Endodermal cell (in vitro differentiated cells): ENCODE measurements at regions not wholly inside any gene's neighbourhood (a gene's known extent, or its start where the extent isn't known, plus 50 kb on each side); places are given as distances from the start of the nearest gene placed in this dataset.
"Not testable (repeated sequence)": the region's sequence is repeated elsewhere in the genome, so short reads cannot be mapped to it uniquely, and the experiment has no call there.

Source experiments
- DNase-seq: peaks from one replicate; pipeline ENCODE4 v3.0.0-alpha.2; 2017
- H3K27ac ChIP-seq: 2 replicates; pipeline ENCODE4 v1.5.1; 2013; ENCODE audit warnings: mild to moderate bottlenecking, low read depth, low read length, moderate library complexity
- H3K27me3 ChIP-seq: 2 replicates; pipeline ENCODE4 v1.6.1; 2013; ENCODE audit warnings: mild to moderate bottlenecking, low read length, moderate library complexity; ENCODE audit not compliant: insufficient read depth, control insufficient read depth, poor library complexity, severe bottlenecking
- H3K36me3 ChIP-seq: 2 replicates; pipeline ENCODE4 v1.7.0; 2013; ENCODE audit warnings: mild to moderate bottlenecking, low read length, moderate library complexity; ENCODE audit not compliant: control insufficient read depth, insufficient read depth
- H3K4me1 ChIP-seq: one replicate; pipeline ENCODE4 v1.7.0; 2013; ENCODE audit warnings: low read length; ENCODE audit not compliant: control insufficient read depth, insufficient read depth
- H3K4me3 ChIP-seq: 2 replicates; pipeline ENCODE4 v1.5.1; 2013; ENCODE audit warnings: mild to moderate bottlenecking, low read length, moderate library complexity
- H3K9ac ChIP-seq: 2 replicates; pipeline ENCODE4 v1.6.1; 2013; ENCODE audit warnings: mild to moderate bottlenecking, low read length, moderate library complexity; ENCODE audit not compliant: poor library complexity, severe bottlenecking; ENCODE audit errors: extremely low read depth
- H3K9me3 ChIP-seq: 2 replicates; pipeline ENCODE4 v1.6.1; 2013; ENCODE audit warnings: mild to moderate bottlenecking, low read length, moderate library complexity; ENCODE audit not compliant: control insufficient read depth
- H3K27ac Mint-ChIP-seq: 2 replicates; pipeline ENCODE4 v1.8.0; 2020; ENCODE audit warnings: mixed read lengths
- H3K27me3 Mint-ChIP-seq: 2 replicates; pipeline ENCODE4 v1.8.0; 2021; ENCODE audit warnings: mild to moderate bottlenecking, mixed read lengths; ENCODE audit not compliant: insufficient read depth
- H3K36me3 Mint-ChIP-seq: 2 replicates; pipeline ENCODE4 v1.8.0; 2020; ENCODE audit warnings: low read depth, mixed read lengths
- H3K4me1 Mint-ChIP-seq: 2 replicates; pipeline ENCODE4 v1.8.0; 2020; ENCODE audit warnings: mixed read lengths
- H3K4me3 Mint-ChIP-seq: 2 replicates; pipeline ENCODE4 v1.8.0; 2020; ENCODE audit warnings: mild to moderate bottlenecking, moderate library complexity, mixed read lengths
- H3K9me3 Mint-ChIP-seq: 2 replicates; pipeline ENCODE4 v1.8.0; 2020; ENCODE audit warnings: mild to moderate bottlenecking, mixed read lengths
- WGBS, 2 experiments: methylation state at CpG; one replicate each; pipeline versions ENCODE4 v1.1.5 to v1.1.7; 2013; ENCODE audit warnings: missing lambda C conversion rate in 2 of 2, mixed read lengths in 1 of 2; ENCODE audit not compliant: insufficient coverage in 1 of 2, insufficient read length in 1 of 2; 5-methylcytosine and 5-hydroxymethylcytosine counted together
- TF ChIP-seq, protein P1 (sequence below): fragments of 200-600 bp; sonication (generic); conservative IDR thresholded peaks from 2 replicates; pipeline ENCODE4 v1.5.0; 2021; ENCODE audit warnings: antibody characterized with exemption, mild to moderate bottlenecking

DNA sequence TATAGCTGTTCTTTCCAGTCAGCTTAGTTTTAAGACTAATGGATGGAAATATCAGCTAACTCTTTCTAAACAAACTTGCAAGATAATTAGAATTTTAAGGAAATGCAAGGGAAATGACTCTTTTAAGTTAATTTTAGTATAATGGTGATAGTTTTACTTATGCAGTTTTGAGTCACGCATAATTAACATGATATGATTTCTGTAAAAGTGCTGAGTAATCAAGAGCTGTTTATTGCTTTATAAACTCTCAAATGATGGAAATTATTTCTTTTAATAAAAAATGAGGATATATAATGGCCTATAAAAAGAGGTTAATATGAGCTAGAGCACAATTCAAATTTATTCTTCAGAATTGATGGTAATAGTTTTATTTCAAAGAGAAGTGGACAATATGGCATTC is 385.9 kb downstream of the GLUD2 start:
- no peak overlapping the region for H3K4me3 Mint-ChIP-seq
- H3K9me3 ChIP-seq, result no peaks in the 10 kb centered on the region
- no peaks in the 10 kb centered on the region for H3K27me3 Mint-ChIP-seq
- H3K36me3 Mint-ChIP-seq, result peaks cover 5% of the 10 kb centered on the region
- H3K27ac ChIP-seq, result no peak overlapping the region
- peaks cover 69% of the 10 kb centered on the region for H3K9me3 Mint-ChIP-seq
- H3K27ac Mint-ChIP-seq, result no peak overlapping the region
- no peak overlapping the region for H3K9ac ChIP-seq
- no peaks in the 10 kb centered on the region for H3K4me1 Mint-ChIP-seq
- no peaks in the 10 kb centered on the region for H3K27me3 ChIP-seq
- no peaks in the 10 kb centered on the region for H3K36me3 ChIP-seq
- TF ChIP-seq, protein P1, sequence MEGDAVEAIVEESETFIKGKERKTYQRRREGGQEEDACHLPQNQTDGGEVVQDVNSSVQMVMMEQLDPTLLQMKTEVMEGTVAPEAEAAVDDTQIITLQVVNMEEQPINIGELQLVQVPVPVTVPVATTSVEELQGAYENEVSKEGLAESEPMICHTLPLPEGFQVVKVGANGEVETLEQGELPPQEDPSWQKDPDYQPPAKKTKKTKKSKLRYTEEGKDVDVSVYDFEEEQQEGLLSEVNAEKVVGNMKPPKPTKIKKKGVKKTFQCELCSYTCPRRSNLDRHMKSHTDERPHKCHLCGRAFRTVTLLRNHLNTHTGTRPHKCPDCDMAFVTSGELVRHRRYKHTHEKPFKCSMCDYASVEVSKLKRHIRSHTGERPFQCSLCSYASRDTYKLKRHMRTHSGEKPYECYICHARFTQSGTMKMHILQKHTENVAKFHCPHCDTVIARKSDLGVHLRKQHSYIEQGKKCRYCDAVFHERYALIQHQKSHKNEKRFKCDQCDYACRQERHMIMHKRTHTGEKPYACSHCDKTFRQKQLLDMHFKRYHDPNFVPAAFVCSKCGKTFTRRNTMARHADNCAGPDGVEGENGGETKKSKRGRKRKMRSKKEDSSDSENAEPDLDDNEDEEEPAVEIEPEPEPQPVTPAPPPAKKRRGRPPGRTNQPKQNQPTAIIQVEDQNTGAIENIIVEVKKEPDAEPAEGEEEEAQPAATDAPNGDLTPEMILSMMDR, result no peak
- DNase-seq, result no peak
- no CpG with 5 or more reads among the region's 1 CpG for WGBS, 2 experiments
- H3K4me1 ChIP-seq, result no peaks in the 10 kb centered on the region
- no peak overlapping the region for H3K4me3 ChIP-seq

DNA sequence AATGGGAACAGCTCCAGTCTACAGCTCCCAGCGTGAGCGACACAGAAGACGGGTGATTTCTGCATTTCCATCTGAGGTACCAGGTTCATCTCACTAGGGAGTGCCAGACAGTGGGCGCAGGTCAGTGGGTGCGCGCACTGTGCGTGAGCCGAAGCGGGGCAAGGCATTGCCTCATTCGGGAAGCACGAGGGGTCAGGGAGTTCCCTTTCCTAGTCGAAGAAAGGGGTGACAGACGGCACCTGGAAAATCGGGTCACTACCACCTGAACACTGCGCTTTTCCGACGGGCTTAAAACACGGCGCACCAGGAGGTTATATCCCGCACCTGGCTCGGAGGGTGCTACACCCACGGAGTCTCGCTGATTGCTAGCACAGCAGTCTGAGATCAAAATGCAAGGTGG is 390.3 kb downstream of the GLUD2 start:
- not testable (repeated sequence) for H3K4me1 Mint-ChIP-seq, H3K27me3 ChIP-seq, H3K9ac ChIP-seq, H3K27me3 Mint-ChIP-seq, H3K9me3 ChIP-seq, H3K27ac ChIP-seq, H3K36me3 ChIP-seq, DNase-seq, H3K4me3 ChIP-seq, H3K27ac Mint-ChIP-seq, H3K4me1 ChIP-seq, H3K4me3 Mint-ChIP-seq, H3K36me3 Mint-ChIP-seq
- H3K9me3 Mint-ChIP-seq, result peaks cover 51% of the 10 kb centered on the region
- 88 to 91% methylated on average over 15 to 21 of the region's 23 CpGs for WGBS, 2 experiments

DNA sequence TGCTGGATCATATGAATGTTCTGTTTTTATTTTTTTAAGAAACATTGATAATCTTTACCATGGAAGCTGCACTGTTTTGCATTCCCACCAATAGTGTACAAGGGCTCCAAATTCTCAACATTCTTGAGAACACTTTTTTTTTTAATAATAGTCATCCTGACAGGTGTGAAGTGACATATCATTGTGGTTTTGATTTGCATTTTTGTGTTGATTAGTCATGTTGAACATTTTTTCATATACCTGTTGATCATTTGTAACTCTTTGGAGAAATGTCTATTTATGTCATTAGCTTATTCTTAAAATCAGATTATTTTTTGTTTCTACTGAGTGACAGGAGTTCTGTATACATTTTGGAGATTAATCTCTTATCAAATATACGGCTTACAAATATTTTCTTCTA is 408.5 kb downstream of the GLUD2 start:
- WGBS, 2 experiments, result 100% methylated on average over 1 of the region's 1 CpG; no CpG with 5 or more reads in 1 of the 2 experiments
- no peaks in the 10 kb centered on the region for H3K36me3 Mint-ChIP-seq
- no peak overlapping the region for H3K27ac Mint-ChIP-seq
- H3K9ac ChIP-seq, result no peak overlapping the region
- no peak overlapping the region for H3K27ac ChIP-seq
- H3K27me3 Mint-ChIP-seq, result no peaks in the 10 kb centered on the region
- peaks cover 47% of the 10 kb centered on the region for H3K9me3 Mint-ChIP-seq
- no peaks in the 10 kb centered on the region for H3K27me3 ChIP-seq
- no peaks in the 10 kb centered on the region for H3K9me3 ChIP-seq
- H3K4me3 Mint-ChIP-seq, result no peak overlapping the region
- no peaks in the 10 kb centered on the region for H3K36me3 ChIP-seq
- no peak overlapping the region for H3K4me3 ChIP-seq
- H3K4me1 Mint-ChIP-seq, result peaks cover 6% of the 10 kb centered on the region
- TF ChIP-seq, protein P1, result no peak
- no peaks in the 10 kb centered on the region for H3K4me1 ChIP-seq
- no peak for DNase-seq

DNA sequence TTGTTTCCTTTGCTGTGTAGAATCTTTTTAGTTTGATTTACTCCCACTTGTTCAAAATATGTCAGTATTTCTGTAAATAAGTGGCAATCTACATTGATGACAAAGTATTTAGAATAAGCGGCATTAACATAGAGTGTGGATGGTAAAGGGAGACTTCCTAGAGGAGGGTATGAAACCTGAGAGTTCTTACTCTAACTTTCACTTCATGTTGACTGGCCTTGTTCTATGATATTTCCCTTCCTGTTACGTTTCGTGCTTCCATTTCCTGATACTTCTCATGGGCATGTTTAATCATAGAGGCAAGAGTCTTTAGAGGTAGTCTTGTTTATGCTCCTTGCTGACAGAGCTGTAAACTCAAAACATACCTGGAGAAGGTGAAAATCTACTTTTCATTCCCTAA is 408.9 kb downstream of the GLUD2 start:
- H3K27me3 ChIP-seq, result no peaks in the 10 kb centered on the region
- no peaks in the 10 kb centered on the region for H3K9me3 ChIP-seq
- no peaks in the 10 kb centered on the region for H3K27me3 Mint-ChIP-seq
- no peak overlapping the region for H3K9ac ChIP-seq
- no peak overlapping the region for H3K4me3 ChIP-seq
- no peak overlapping the region for H3K27ac ChIP-seq
- no peaks in the 10 kb centered on the region for H3K36me3 ChIP-seq
- H3K27ac Mint-ChIP-seq, result no peak overlapping the region
- peaks cover under 1% of the 10 kb centered on the region for H3K36me3 Mint-ChIP-seq
- peaks cover 4% of the 10 kb centered on the region for H3K4me1 Mint-ChIP-seq
- H3K9me3 Mint-ChIP-seq, result peaks cover 50% of the 10 kb centered on the region
- 100% methylated on average over 1 of the region's 3 CpGs; no CpG with 5 or more reads in 1 of the 2 experiments for WGBS, 2 experiments
- H3K4me1 ChIP-seq, result no peaks in the 10 kb centered on the region
- DNase-seq, result no peak
- H3K4me3 Mint-ChIP-seq, result no peak overlapping the region
- TF ChIP-seq, protein P1, result no peak
